GM21515 (cell line): ENCODE measurements at regions not wholly inside any gene's neighbourhood (a gene's known extent, or its start where the extent isn't known, plus 50 kb on each side); places are given as distances from the start of the nearest gene placed in this dataset.

Source experiments
- ATAC-seq: cut with Tn5 transposase; IDR thresholded peaks from one replicate; pipeline ENCODE4 v1.9.1; 2021; ENCODE audit not compliant: unreplicated experiment

GRCh38 chr10:7478727-7479457 is 68.1 kb upstream of the SFMBT2 start:
- no peak for ATAC-seq

DNA sequence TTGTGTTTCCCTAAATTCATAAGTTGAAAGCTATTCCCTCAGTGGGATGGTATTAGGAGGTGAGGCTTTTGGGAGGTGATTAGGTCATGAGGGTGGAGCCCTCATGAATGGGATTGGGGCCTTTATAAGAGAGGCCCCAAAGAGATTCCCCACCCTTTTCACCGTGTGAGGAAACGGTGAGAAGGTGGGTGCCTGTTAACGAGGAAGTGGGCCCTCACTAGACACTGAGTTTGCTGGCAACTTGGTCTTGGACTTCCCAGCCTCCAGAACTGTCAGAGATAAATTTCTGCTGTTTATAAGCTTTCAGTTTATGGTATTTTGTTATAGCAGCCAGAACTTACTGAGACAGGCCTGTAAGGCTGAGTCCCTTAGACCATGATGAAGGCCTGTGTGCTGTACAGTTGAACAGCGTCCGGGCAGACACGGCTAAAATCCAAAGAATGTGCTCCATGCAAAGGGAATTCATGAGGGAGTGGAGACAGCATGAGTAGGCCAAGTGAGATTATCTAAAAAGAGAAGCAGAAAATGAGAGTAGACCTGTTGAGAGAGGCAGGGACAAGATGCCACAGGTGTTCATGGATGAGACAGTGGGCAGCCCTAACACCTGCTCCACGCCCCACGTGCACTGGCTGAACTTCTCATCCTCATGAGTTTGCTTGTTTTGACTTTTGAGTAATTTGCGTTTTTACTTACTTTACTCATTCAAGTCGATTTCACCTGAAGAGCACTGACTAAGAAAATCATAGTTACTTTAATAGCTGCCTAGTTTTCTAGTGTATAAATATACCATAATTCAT is 66.9 kb upstream of the SFMBT2 start:
- no peak for ATAC-seq

DNA sequence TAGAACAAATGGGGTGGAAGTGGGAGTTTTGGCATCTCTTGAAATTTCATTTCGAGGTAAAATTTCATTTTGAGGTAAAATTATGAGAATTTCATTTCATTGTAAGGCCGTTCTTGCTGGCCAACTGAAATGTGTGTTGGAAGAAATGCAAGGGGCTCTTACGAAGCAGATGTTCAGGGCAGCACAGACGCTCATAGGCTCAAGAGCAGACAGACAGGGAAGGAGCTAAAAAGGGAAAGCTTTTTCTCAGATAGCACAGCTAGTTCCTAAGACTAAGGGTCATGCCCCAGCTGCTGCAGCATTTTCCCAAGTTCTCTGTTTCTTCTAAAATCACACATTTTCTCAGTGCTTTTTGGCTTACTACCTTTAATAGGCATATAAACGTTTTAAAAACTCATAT is 65.1 kb upstream of the SFMBT2 start:
- no peak for ATAC-seq

- ATAC-seq: no peak
Observed at GRCh38 chr10:7475046-7475911, 64.4 kb upstream of the SFMBT2 start.

GRCh38 chr10:7474388-7474787 is 63.6 kb upstream of the SFMBT2 start:
- ATAC-seq: no peak

DNA sequence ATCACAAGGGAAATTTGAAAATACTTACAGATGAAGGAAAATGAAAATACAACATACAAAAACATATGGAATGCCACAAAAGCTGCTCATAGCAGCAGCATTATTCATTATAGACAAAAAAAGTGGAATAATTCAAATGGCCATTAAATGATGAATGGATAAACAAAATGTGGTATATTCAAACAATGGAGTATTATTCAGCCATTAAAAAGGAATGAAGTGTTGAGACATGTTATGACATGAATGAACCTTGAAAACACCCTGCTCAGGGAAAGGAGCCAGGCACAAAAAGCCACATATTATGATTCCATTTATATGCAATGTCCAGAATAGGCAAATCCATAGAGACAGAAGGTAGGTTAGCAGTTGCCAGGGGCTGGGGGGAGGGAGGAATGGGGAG is 62.6 kb upstream of the SFMBT2 start:
- no peak for ATAC-seq

DNA sequence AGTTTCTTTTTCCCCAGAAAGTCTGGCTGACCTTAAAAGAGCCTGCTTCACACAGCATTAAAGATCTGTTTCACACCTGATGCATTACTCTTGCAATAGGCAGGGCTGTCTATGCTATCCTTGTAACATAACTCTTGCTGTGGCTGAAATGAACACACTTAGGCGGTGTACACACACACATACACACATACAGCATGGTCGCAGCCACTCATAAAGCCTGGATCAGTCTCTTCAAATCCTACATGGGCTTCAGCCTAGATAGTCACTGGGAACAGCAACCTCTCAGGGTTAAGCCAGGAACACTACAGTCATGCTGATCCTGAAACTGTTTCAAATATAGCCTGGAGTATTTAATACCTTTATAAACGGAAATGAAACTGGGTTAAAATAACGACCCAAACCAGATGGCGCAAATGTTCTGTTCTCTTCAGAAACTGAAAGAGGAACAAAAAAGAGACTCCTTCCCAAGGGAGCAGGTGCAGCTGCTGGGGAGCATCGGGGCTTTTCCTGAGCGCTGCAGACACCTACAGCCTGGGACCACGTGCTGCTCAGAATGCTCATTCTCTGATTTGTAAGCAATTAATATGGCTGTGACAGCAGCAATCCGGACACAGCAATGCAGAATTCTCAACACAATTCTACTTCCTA is 61.0 kb upstream of the SFMBT2 start:
- ATAC-seq: peak; percentile 87

DNA sequence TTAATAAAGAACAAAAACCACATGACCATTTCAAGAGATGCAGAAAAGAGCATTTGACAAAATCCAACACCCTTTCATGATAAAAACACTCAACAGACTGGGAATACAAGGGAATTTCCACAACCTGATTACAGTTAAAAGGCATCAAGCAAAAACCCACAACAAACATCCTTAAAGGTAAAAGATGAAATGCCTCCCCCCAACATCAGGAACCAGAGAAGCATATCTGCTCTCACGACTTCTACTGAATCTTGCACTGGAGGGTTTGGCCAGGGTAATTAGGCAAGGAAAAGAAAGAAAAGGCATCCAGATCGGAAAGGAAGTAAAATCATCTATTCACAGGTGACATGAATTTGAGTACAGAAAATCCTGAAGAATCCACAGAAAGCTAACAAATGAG is 59.5 kb upstream of the SFMBT2 start:
- ATAC-seq: no peak

GRCh38 chr10:7467031-7467667 is 56.3 kb upstream of the SFMBT2 start:
- no peak for ATAC-seq

- ATAC-seq: no peak
Observed at GRCh38 chr10:7464691-7465090, 53.9 kb upstream of the SFMBT2 start.
